Renal pelvis (tissue), 1 donor: ENCODE measurements at regions not wholly inside any gene's neighbourhood (a gene's known extent, or its start where the extent isn't known, plus 50 kb on each side); places are given as distances from the start of the nearest gene placed in this dataset.
A peak's percentile ranks its signal among the peaks of the same experiment; 100 is the strongest.

Experiments used
- DNase-seq: peaks from one replicate; pipeline ENCODE4 v3.0.0-alpha.2; 2013

GRCh38 chr2:147468349-147468748 is 376.5 kb upstream of the ACVR2A start:
- DNase-seq, result no peak

DNA sequence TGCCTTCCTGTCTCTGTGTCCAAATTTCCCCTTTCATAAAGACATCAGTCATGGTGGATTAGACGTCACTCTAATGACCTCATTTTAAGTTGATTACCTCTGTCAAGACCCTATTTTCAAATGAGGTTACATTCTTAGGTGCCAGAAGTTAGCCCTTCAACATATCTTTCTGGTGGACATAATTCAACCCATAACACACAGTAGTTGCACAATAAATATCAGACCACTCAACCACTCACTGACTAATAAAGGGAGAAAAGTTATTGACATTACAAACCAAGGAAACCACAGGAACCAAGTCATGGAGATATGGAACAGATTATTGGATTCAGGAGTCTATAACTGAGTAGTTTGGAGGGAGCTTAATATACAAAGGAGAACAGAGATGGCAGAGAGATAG is 377.4 kb upstream of the ACVR2A start:
- no peak for DNase-seq

DNA sequence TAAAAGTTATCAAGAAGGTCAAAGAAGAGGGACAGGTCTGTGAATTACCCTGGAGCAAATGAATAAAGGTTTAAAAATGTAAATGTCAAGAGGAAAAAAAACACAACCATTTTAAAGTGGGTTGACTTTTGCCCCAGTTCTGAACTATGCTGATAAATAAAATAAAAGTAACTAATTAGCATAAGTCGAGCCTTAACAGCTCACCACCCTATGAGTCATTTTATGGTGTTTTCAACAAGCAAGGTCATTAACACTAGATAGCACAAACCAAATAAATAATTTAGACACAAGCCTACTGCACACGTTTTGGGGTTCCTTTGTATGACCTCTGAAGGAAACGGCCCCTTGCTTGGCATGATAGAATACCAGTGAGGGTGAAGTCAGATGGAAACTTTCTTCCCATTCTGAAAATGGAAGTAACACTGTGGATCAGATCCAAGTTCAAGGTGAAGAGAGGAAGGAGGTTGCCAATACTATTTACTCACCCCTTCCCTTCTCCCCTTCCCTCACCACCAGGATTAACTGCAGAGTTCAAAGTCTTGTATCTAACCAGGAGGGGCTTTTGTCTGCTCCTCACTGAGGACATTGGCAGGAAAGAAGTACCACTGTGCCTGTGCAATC is 380.0 kb upstream of the ACVR2A start:
- no peak for DNase-seq

DNA sequence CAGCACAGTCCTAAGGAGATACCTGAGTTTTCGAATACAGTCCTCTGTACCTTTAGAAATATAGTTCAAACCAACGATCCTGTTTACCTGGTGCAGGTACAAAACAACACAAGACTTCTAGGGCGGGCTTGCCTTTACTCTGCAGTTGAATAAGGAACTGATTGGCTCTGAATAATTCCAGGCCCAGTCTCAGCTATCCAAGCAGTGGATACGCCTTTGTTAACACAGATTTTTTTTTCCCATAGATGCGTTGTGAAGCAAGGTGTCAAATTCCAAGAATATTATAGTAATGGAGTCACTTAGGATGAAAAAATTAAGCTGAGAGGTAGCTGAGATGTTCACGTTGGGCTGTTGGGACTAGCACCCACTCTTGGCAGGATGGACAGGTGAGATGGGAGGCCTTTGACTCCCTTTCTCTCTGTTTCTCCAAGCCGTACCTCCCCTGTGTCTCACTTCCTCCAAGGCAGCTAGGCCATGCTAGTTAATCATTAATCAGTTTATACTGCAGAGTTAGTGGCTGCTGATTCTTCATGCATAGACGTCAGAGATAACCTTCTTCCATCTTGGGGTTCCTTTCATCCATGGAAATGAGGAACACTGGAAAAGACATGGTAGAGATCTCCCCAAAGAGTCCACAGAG is 380.8 kb upstream of the ACVR2A start:
- peak; percentile 40 for DNase-seq

- DNase-seq, result no peak
These were observed 384.7 kb upstream of the ACVR2A start for GRCh38 chr2:147460155-147460554.

GRCh38 chr2:147456779-147457178 is 388.1 kb upstream of the ACVR2A start:
- no peak for DNase-seq

GRCh38 chr2:147451902-147452515 is 392.8 kb upstream of the ACVR2A start:
- DNase-seq, result no peak

GRCh38 chr2:147450661-147451510 is 393.9 kb upstream of the ACVR2A start:
- DNase-seq, result no peak

DNA sequence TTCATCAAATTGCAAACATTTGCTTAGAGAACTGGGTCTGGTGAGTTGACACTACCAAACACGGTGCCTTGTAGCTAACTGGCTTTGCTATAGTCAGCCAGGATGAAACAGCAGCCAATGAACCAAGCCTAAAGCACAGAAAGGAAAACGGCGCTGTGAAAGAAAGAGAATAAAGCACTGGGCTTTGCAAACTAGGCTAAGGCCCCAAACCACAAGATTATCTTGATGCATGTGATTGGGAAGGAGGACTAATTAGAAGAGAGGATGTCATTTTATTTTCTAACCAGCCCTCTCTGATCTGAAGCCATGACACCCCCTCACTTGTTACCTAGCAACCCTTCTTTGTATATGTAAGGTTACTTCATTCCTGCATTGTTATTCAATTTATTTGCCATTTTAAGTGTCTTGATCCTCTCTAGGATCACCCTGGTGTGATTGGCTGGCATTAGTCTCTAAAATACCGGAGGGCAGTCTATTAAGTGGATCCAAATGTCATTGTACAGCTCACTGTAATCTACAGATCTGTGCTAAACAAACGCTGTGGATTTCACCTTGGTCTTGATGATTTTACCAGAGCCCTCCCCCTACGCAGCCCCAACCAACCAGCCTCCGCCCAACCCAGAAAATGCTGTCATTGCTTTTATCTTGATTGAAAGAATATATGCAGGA is 395.4 kb upstream of the ACVR2A start:
- no peak for DNase-seq

- DNase-seq, result no peak
These were observed 402.0 kb upstream of the ACVR2A start for GRCh38 chr2:147442816-147443215.

GRCh38 chr2:147441182-147441581 is 403.6 kb upstream of the ACVR2A start:
- DNase-seq, result no peak

- DNase-seq, result no peak
These were observed 404.1 kb upstream of the ACVR2A start for GRCh38 chr2:147440734-147441133.

DNA sequence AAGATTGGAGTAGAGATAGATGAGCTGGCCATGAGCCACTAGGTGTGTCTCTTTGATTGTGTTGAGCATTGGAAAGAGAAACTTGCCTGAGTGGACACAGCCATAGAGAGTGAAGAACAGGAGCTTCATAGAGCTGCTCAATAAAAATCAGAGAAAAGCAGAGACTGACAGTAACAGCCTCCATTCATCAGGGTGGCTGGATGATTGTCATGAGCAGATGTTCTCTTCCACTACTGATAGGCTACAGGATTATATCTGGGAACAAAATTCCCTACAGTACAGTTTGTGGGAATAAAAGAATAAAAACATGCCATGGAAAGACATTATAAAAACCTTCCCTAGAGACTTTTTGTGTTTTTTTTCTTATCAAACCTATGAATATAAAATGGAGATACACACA is 404.8 kb upstream of the ACVR2A start:
- DNase-seq, result no peak

DNA sequence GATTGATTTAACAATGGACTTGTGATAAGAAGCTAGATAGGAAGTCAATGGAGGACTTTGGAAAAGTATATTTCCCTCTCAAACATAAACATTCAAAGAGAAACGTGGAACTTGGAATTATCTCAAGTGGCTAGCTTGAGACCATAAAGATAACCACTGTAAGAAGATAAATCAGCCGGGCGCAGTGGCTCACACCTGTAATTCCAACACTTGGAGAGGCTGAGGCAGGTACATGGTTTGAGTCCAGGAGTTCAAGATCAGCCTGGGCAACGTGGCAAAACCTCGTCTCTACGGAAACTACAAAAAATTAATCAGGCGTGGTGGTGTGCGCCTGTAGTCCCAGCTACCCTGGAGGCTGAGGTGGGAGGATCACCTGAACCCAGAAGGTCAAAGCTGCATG is 405.9 kb upstream of the ACVR2A start:
- DNase-seq, result no peak

DNA sequence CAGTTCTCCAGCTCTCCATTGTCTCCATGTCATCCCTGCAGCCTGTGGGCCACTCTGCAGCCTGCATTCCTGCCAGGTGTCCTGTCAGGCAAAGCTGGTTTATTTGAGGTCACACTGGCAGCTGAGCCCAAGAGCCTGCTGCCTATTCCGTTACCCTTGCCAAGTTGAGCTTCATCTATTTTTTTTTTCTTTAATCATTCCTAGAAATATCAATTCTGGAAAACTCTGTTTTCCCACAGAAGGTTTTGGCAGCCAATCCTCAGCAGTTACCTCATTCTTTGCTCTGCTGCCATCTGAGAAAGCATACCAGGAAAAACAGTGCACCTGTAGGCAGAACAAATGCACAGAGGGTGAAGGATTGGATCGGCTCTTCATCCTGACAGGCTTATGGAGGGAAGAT is 411.0 kb upstream of the ACVR2A start:
- DNase-seq, result no peak

DNA sequence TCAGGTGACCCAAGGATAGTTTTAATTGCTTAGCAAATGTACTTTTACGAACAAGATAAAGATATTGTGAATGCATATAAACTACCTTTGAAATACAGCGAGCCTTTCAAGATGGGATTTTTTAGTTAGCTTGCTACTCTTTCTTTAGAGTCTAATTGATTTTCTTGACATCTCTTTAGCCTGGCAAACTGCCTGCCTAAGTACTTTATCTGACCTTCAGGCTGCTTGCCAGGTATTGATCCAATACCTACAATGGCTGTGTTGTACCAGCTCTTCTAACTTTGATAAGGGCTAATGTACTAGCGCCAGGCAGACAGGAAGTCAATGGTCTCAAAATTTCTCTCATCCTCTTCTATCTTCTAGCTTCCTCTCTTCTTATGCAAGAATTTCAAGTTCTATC is 414.4 kb upstream of the ACVR2A start:
- DNase-seq, result no peak

DNA sequence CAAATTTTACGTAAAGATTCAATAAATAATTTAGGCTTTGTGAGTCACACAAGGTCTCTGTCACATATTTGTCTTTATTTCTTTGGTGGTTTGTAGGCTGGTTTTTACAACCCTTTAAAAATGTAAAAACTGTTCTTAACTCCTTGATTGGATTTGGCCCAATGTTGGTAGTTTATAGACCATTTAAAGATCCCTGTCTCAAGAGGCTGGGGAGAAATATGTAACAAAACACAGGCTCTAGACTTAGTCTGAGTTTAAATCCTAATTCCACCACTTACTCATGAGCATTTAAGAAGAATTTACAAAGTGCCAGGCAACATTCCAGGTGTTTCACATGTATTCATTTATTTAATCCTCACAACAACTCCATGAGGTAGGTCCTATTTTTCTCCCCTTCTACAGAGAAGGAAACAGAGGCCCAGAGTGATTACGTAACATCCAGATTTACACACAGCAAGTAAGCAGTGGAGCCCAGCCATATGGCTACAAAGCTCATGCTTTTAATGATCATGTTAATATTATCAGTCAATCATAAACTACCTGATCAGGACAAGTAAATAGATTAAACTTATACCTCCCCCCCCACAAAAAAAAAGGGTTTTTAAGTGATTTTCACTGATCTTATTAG is 416.6 kb upstream of the ACVR2A start:
- no peak for DNase-seq

GRCh38 chr2:147425437-147426029 is 419.3 kb upstream of the ACVR2A start:
- no peak for DNase-seq

DNA sequence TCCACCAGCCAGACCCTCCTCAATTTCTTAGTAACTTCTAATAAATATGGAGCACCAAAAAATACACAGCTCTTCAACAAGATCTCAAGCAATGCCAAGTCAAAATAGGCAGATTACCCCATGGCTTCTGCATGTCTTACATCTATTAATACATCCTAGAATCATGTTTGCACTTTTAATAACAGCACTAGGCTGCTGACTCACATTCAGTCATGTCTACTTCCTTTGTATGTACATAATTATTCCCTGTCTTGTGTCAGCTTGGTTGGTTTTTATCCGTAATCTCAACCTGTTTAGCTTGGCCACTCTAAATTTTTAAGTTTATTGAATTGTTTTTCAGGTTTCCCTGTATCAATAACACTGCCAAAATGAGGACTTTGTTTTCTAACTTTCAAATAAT is 420.1 kb upstream of the ACVR2A start:
- DNase-seq, result no peak

GRCh38 chr2:147420947-147421675 is 423.7 kb upstream of the ACVR2A start:
- no peak for DNase-seq

DNA sequence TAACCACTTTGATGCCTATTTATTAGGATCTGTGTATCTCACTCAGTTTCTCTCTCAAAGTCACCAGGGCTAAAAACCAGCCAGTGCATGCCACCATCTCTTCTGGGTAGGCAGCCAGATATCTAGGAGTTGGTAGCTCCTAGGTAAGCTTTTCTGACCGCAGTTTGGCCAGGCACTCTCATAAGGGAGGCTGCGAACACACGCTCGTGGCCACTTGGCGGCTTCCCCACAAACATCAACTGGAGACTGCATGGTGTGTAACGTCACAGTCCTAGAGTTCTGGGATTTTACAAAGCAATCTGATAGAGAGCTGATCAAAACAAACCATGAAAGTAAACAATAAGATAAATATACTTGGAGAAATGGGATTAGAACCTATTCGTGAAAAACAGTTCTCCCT is 424.3 kb upstream of the ACVR2A start:
- no peak for DNase-seq
